ENCODE measurements at regions not wholly inside any gene's neighbourhood (a gene's known extent, or its start where the extent isn't known, plus 50 kb on each side); places are given as distances from the start of the nearest gene placed in this dataset.

GRCh38 chr3:178087376-178087775 is 448.9 kb upstream of the KCNMB2 start:
- ChIA-PET CTCF (ENCODE audit: low intra/inter-chr PET ratio, low total read pairs) (no interaction called here), POLR2A (no interaction called here)
- ATAC-seq: no peak
- in situ Hi-C loops (cut with HindIII; ENCODE audit: extremely low pct_ligation_motif_present, low pct_unique_long_range_greater_than_20kb): no loop called here
- Histone ChIP-seq H3K36me3 (replicated peaks in 1 of 2; ENCODE audit: control insufficient read depth in 1 of 2, insufficient read depth in 2 of 2, low read length in 2 of 2) (no peaks in the 10 kb centered on the region; a peak in 1 of 5 replicates), H2AFZ (ENCODE audit: low read length) (no peak overlapping the region), H3K4me2 (ENCODE audit: low read depth, low read length) (no peak overlapping the region), H3K9ac (ENCODE audit: insufficient read depth, low read depth, low read length) (no peak overlapping the region), H3K27me3 (ENCODE audit: control insufficient read depth in 1 of 2, insufficient read depth in 2 of 2, low read length in 2 of 2) (no peaks in the 10 kb centered on the region), H3K4me1 (ENCODE audit: insufficient read depth, low read length) (peaks cover 19% of the 10 kb centered on the region), H4K20me1 (ENCODE audit: insufficient read depth, low read length) (no peaks in the 10 kb centered on the region), H3K79me2 (ENCODE audit: insufficient read depth, low read length) (no peaks in the 10 kb centered on the region), H3K4me3 (replicated peaks in 1 of 3; ENCODE audit: insufficient read depth in 1 of 3, low read depth in 2 of 3, low read length in 3 of 3) (no peak overlapping the region), H3K9me3 (ENCODE audit: low read length) (no peaks in the 10 kb centered on the region), H3K27ac (ENCODE audit: extremely low read length, insufficient read depth, low read length) (no peak overlapping the region)
- TF ChIP-seq ZBTB4 (CRISPR knock-in tag; IDR thresholded peaks at IDR 0.05; ENCODE audit: borderline replicate concordance) (no peak), FIP1L1 (IDR thresholded peaks at IDR 0.05; ENCODE audit: borderline replicate concordance, insufficient read depth, low read depth, low read length) (no peak), KDM2A (CRISPR knock-in tag; IDR thresholded peaks at IDR 0.05; ENCODE audit: borderline replicate concordance, low read depth) (no peak), SIX1 (CRISPR knock-in tag; IDR thresholded peaks at IDR 0.05; ENCODE audit: borderline replicate concordance) (no peak), MIER3 (CRISPR knock-in tag; IDR thresholded peaks at IDR 0.05; ENCODE audit: borderline replicate concordance) (no peak)
- no peak for FAIRE-seq
- DNase-seq (ENCODE audit: low spot score): no peak
- no TSS peak for BruUV-seq (replicated peaks)
- intact Hi-C loops (cut with micrococcal nuclease; ENCODE audit: unreplicated experiment): loop anchor here (10.0 kb wide), 1 partner anchor 297 kb away; no protein-coding TSS in a partner anchor

- no peak overlapping the region for H3K4me2 ChIP-seq (ENCODE audit: low read depth, low read length)
- no peaks in the 10 kb centered on the region; a peak in 1 of 5 replicates for H3K36me3 ChIP-seq (replicated peaks in 1 of 2; ENCODE audit: control insufficient read depth in 1 of 2, insufficient read depth in 2 of 2, low read length in 2 of 2)
- H4K20me1 ChIP-seq (ENCODE audit: insufficient read depth, low read length): no peaks in the 10 kb centered on the region
- H3K9me3 ChIP-seq (ENCODE audit: low read length): no peaks in the 10 kb centered on the region
- H3K9ac ChIP-seq (ENCODE audit: insufficient read depth, low read depth, low read length): no peak overlapping the region
- no TSS peak for BruUV-seq (replicated peaks)
- ATAC-seq: no peak
- intact Hi-C loops (cut with micrococcal nuclease; ENCODE audit: unreplicated experiment): loop anchor here (10.0 kb wide), 1 partner anchor 296 kb away; no protein-coding TSS in a partner anchor
- H2AFZ ChIP-seq (ENCODE audit: low read length): no peak overlapping the region
- FAIRE-seq: no peak
- ChIA-PET CTCF (ENCODE audit: low intra/inter-chr PET ratio, low total read pairs) (no interaction called here), POLR2A (no interaction called here)
- no peaks in the 10 kb centered on the region for H3K79me2 ChIP-seq (ENCODE audit: insufficient read depth, low read length)
- WGBS (ENCODE audit: low lambda C conversion rate): 3% methylated on average over 1 of the region's 1 CpG
- TF ChIP-seq DR1 (CRISPR knock-in tag; IDR thresholded peaks at IDR 0.05): no peak
- no peak for TF ChIP-seq ATAD3A (CRISPR knock-in tag; IDR thresholded peaks at IDR 0.05)
- no peak for TF ChIP-seq ZNF720 (CRISPR knock-in tag; IDR thresholded peaks at IDR 0.05)
- TF ChIP-seq ZNF230 (CRISPR knock-in tag; IDR thresholded peaks at IDR 0.05): no peak
- TF ChIP-seq ZSCAN25 (CRISPR knock-in tag; IDR thresholded peaks at IDR 0.05): no peak
- TF ChIP-seq PLSCR1 (CRISPR knock-in tag; IDR thresholded peaks at IDR 0.05; ENCODE audit: borderline replicate concordance): no peak
- TF ChIP-seq ZNF605 (CRISPR knock-in tag; IDR thresholded peaks at IDR 0.05): no peak
- TF ChIP-seq ZNF563 (CRISPR knock-in tag; IDR thresholded peaks at IDR 0.05): no peak
- no peak for TF ChIP-seq ZNF224 (CRISPR knock-in tag; IDR thresholded peaks at IDR 0.05)
- H3K4me1 ChIP-seq (ENCODE audit: insufficient read depth, low read length): peaks cover 17% of the 10 kb centered on the region
- H3K27me3 ChIP-seq (ENCODE audit: control insufficient read depth in 1 of 2, insufficient read depth in 2 of 2, low read length in 2 of 2): no peaks in the 10 kb centered on the region
- H3K4me3 ChIP-seq (replicated peaks in 1 of 3; ENCODE audit: insufficient read depth in 1 of 3, low read depth in 2 of 3, low read length in 3 of 3): no peak overlapping the region
- H3K27ac ChIP-seq (ENCODE audit: extremely low read length, insufficient read depth, low read length): no peak overlapping the region
- in situ Hi-C loops (cut with HindIII; ENCODE audit: extremely low pct_ligation_motif_present, low pct_unique_long_range_greater_than_20kb): no loop called here
- no peak for DNase-seq (ENCODE audit: low spot score)
These were observed 447.3 kb upstream of the KCNMB2 start for GRCh38 chr3:178088963-178089362.
